Trophoblast cell (in vitro differentiated cells and primary cell): ENCODE measurements at regions not wholly inside any gene's neighbourhood (a gene's known extent, or its start where the extent isn't known, plus 50 kb on each side); places are given as distances from the start of the nearest gene placed in this dataset.

Experiments
- DNase-seq, 2 donors: peaks; one replicate each; pipeline ENCODE4 v3.0.0-alpha.2; 2016
- H2AFZ ChIP-seq: 2 replicates; pipeline ENCODE4 v1.6.1; 2013; ENCODE audit warnings: low read length, moderate library complexity, mild to moderate bottlenecking; ENCODE audit not compliant: insufficient read depth, poor library complexity
- H2AK5ac ChIP-seq: 2 replicates; pipeline ENCODE4 v1.6.1; 2013; ENCODE audit warnings: mild to moderate bottlenecking, low read length
- H2BK120ac ChIP-seq: 2 replicates; pipeline ENCODE4 v1.6.1; 2013; ENCODE audit warnings: low read length, mild to moderate bottlenecking, moderate library complexity; ENCODE audit not compliant: insufficient read depth, poor library complexity
- H2BK12ac ChIP-seq: 2 replicates; pipeline ENCODE4 v1.6.1; 2013; ENCODE audit warnings: mild to moderate bottlenecking, low read length, moderate library complexity
- H2BK5ac ChIP-seq: 2 replicates; pipeline ENCODE4 v1.6.1; 2013; ENCODE audit warnings: low read length, low read depth, moderate library complexity, mild to moderate bottlenecking; ENCODE audit not compliant: poor library complexity
- H3K14ac ChIP-seq: 2 replicates; pipeline ENCODE4 v1.6.1; 2013; ENCODE audit warnings: mild to moderate bottlenecking, low read length
- H3K18ac ChIP-seq: 2 replicates; pipeline ENCODE4 v1.6.1; 2013; ENCODE audit warnings: mild to moderate bottlenecking, low read length
- H3K23ac ChIP-seq: 2 replicates; pipeline ENCODE4 v1.6.1; 2013; ENCODE audit warnings: low read length
- H3K27ac ChIP-seq: 2 replicates; pipeline ENCODE4 v1.5.1; 2013; ENCODE audit warnings: low read depth, mild to moderate bottlenecking, inconsistent platforms, low read length, moderate library complexity
- H3K27me3 ChIP-seq: 2 replicates; pipeline ENCODE4 v1.6.1; 2013; ENCODE audit warnings: inconsistent platforms, mild to moderate bottlenecking, low read length, moderate library complexity; ENCODE audit not compliant: insufficient read depth
- H3K36me3 ChIP-seq, 2 experiments: 1 replicate in 1 of 2; 2 replicates in 1 of 2; pipeline ENCODE4 v1.6.1; 2013; ENCODE audit warnings: low read length in 2 of 2, mild to moderate bottlenecking in 2 of 2, moderate library complexity in 1 of 2; ENCODE audit not compliant: insufficient read depth in 2 of 2, control insufficient read depth in 1 of 2
- H3K4ac ChIP-seq: 2 replicates; pipeline ENCODE4 v1.6.1; 2013; ENCODE audit warnings: low read depth, mild to moderate bottlenecking, low read length, moderate library complexity
- H3K4me1 ChIP-seq, 2 experiments: 1 replicate in 1 of 2; 2 replicates in 1 of 2; pipeline ENCODE4 v1.6.1; 2013; ENCODE audit warnings: low read length in 2 of 2, mild to moderate bottlenecking in 2 of 2, moderate library complexity in 1 of 2; ENCODE audit not compliant: insufficient read depth in 2 of 2, control insufficient read depth in 1 of 2
- H3K4me2 ChIP-seq: 2 replicates; pipeline ENCODE4 v1.6.1; 2013; ENCODE audit warnings: inconsistent platforms, mild to moderate bottlenecking, low read length, moderate library complexity
- H3K4me3 ChIP-seq: 2 replicates; pipeline ENCODE4 v1.5.1; 2013; ENCODE audit warnings: mild to moderate bottlenecking, low read depth, low read length, inconsistent platforms
- H3K79me1 ChIP-seq: one replicate; pipeline ENCODE4 v1.6.1; 2013; ENCODE audit warnings: low read length
- H3K79me2 ChIP-seq: 2 replicates; pipeline ENCODE4 v1.6.1; 2013; ENCODE audit warnings: low read length, mild to moderate bottlenecking; ENCODE audit not compliant: control insufficient read depth, insufficient read depth, poor library complexity
- H3K9ac ChIP-seq: 2 replicates; pipeline ENCODE4 v1.6.1; 2013; ENCODE audit warnings: mild to moderate bottlenecking, low read length
- H3K9me3 ChIP-seq: 2 replicates; pipeline ENCODE4 v1.6.1; 2013; ENCODE audit warnings: low read depth, mild to moderate bottlenecking, control low read depth, inconsistent platforms, low read length; ENCODE audit not compliant: insufficient read depth
- H4K12ac ChIP-seq: 2 replicates; pipeline ENCODE4 v1.6.1; 2013; ENCODE audit warnings: low read depth, mild to moderate bottlenecking, low read length, moderate library complexity
- H4K8ac ChIP-seq: 2 replicates; pipeline ENCODE4 v1.6.1; 2013; ENCODE audit warnings: low read depth, mild to moderate bottlenecking, low read length, moderate library complexity
- H4K91ac ChIP-seq: one replicate; pipeline ENCODE4 v1.6.1; 2013; ENCODE audit warnings: low read depth, mild to moderate bottlenecking, low read length, moderate library complexity
- WGBS: extraction: QIAGEN DNeasy Blood & Tissue Kit; methylation state at CpG from one replicate; pipeline ENCODE4 v1.1.7; 2013; ENCODE audit warnings: missing lambda C conversion rate; ENCODE audit not compliant: insufficient read length, insufficient coverage; ENCODE audit errors: extremely low coverage; 5-methylcytosine and 5-hydroxymethylcytosine counted together

DNA sequence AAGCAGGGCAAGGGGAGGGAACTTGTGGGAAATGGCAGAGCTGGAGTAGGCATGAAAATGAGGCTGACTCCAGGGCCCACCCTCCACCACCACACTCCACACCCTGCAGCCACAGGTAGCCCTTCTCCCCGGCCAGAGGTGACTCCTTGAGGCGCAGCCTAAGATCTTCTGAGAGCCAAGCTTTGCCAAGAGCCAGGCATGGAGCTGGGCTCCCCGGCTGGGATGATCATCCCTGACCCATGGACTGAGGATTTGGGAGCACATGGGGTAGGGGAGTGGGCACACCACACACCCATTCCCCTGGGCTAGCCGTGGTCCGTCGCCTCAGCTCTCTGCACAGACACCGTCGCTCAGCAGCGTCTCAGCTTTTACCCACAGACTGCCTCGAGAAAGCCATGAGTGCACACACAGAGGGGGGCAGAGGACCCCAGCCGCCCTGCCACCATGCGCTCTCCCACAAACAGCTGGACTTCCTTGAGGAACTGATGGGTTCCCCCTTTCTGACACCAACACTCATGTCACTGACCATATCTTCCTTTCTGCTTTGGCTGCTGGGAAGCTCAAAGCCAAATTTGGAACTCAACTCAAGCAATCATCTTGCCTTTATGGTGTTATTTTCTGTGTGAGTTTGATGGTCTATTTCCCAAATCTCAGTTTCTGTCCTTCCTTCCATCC is 123.6 kb upstream of the RUNX3 start:
- Histone ChIP-seq H3K79me1 (no peaks in the 10 kb centered on the region), H3K23ac (no peak overlapping the region), H3K36me3 (no peaks in the 10 kb centered on the region), H3K27me3 (no peaks in the 10 kb centered on the region), H3K27ac (no peak overlapping the region), H3K4me2 (no peak overlapping the region), H3K4ac (no peak overlapping the region), H3K18ac (no peak overlapping the region), H2AK5ac (no peak overlapping the region), H3K14ac (no peak overlapping the region), H3K79me2 (no peaks in the 10 kb centered on the region), H4K8ac (no peak overlapping the region), H4K91ac (no peak overlapping the region), H2BK5ac (no peak overlapping the region), H2BK120ac (no peak overlapping the region), H4K12ac (no peak overlapping the region), H3K9me3 (no peaks in the 10 kb centered on the region), H3K9ac (no peak overlapping the region), H2BK12ac (no peak overlapping the region), H2AFZ (no peak overlapping the region), H3K4me1 (no peaks in the 10 kb centered on the region), H3K4me3 (peak overlapping the region; percentile 30)
- no CpG with 5 or more reads among the region's 12 CpGs for WGBS
- no peak for DNase-seq

DNA sequence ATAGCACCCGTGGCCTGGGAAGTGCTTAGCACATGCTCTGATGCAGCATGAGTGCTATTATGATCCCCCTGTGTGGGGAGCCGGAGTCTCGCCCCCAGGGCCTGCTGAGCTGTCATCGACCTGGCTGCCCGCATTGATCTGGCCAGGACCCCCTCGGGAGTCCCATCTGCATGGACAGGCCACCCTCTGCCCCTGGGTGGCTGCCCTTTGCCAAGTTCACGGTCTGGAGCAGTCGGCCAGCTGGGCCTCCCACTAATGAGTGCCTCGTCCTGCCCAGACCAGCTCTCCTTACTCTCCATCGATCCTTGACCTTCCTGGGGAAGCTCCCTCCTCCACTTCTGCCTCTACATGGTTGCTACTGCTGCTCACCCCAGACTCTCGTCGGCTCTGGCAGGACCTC is 121.8 kb upstream of the RUNX3 start:
- H3K79me2 ChIP-seq = no peaks in the 10 kb centered on the region
- H3K79me1 ChIP-seq = no peaks in the 10 kb centered on the region
- no peaks in the 10 kb centered on the region for H3K4me1 ChIP-seq
- no peak overlapping the region for H4K8ac ChIP-seq
- H4K91ac ChIP-seq = no peak overlapping the region
- H3K14ac ChIP-seq = no peak overlapping the region
- no peak overlapping the region for H2BK12ac ChIP-seq
- H2BK5ac ChIP-seq = no peak overlapping the region
- H2AFZ ChIP-seq = no peak overlapping the region
- H3K4me3 ChIP-seq = no peak overlapping the region
- H2AK5ac ChIP-seq = no peak overlapping the region
- no peak overlapping the region for H3K9ac ChIP-seq
- H3K4me2 ChIP-seq = no peak overlapping the region
- no peak overlapping the region for H4K12ac ChIP-seq
- H3K27me3 ChIP-seq = no peaks in the 10 kb centered on the region
- WGBS = no CpG with 5 or more reads among the region's 12 CpGs
- H3K27ac ChIP-seq = no peak overlapping the region
- H3K36me3 ChIP-seq = no peaks in the 10 kb centered on the region
- no peak overlapping the region for H2BK120ac ChIP-seq
- no peak overlapping the region for H3K18ac ChIP-seq
- H3K9me3 ChIP-seq = no peaks in the 10 kb centered on the region
- H3K4ac ChIP-seq = no peak overlapping the region
- no peak overlapping the region for H3K23ac ChIP-seq
- DNase-seq = no peak

DNA sequence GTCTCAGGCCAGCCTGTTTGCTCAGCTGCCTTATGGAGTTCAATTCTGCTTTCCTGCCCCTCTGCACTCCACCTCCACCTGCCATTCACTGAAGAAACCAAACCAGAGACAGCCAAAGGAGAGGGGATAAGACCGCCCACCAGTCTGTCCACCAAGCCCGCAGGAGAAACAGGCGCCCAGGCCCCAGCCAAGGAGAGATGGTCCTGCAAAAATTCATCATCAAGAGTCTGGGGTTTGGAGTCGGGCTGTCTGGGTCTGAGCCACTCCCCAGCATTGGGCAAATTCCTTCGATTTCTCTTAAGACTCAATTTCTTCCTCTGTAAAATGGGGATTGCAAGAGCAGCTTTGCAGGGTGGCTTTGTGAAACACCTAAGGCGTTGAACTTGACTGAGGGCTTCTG is 121.4 kb upstream of the RUNX3 start:
- no peak overlapping the region for H2BK12ac ChIP-seq
- H4K8ac ChIP-seq = no peak overlapping the region
- H3K9me3 ChIP-seq = no peaks in the 10 kb centered on the region
- no peaks in the 10 kb centered on the region for H3K4me1 ChIP-seq
- no peak for DNase-seq
- H2BK5ac ChIP-seq = no peak overlapping the region
- H3K27me3 ChIP-seq = no peaks in the 10 kb centered on the region
- H3K36me3 ChIP-seq = no peaks in the 10 kb centered on the region
- no peak overlapping the region for H3K27ac ChIP-seq
- H3K14ac ChIP-seq = no peak overlapping the region
- no peak overlapping the region for H4K91ac ChIP-seq
- no peak overlapping the region for H3K18ac ChIP-seq
- H2BK120ac ChIP-seq = no peak overlapping the region
- no peaks in the 10 kb centered on the region for H3K79me1 ChIP-seq
- H4K12ac ChIP-seq = no peak overlapping the region
- H3K4me2 ChIP-seq = no peak overlapping the region
- H3K9ac ChIP-seq = no peak overlapping the region
- WGBS = no CpG with 5 or more reads among the region's 6 CpGs
- H3K79me2 ChIP-seq = no peaks in the 10 kb centered on the region
- H3K4me3 ChIP-seq = no peak overlapping the region
- no peak overlapping the region for H3K4ac ChIP-seq
- no peak overlapping the region for H2AFZ ChIP-seq
- no peak overlapping the region for H3K23ac ChIP-seq
- H2AK5ac ChIP-seq = no peak overlapping the region

DNA sequence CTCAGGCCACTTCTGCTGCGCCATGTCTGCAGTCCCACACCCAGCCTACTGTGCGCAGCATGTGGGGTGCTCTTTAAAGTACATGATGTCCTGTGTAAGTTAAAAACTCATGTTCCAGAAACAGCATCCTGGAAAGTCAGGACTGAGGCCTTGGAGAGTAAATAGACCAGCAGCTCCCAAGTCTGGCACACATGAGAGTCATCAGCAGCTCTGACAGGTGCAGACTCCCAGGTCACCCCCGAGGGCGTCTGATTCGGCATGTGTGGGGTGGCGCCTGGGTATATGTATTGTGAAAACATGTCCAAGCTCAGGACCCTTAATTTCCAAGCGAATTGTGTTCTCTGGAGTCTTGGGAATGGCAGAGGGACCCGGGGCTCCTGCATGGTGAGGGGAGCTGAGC is 120.1 kb upstream of the RUNX3 start:
- H3K4me1 ChIP-seq = no peaks in the 10 kb centered on the region
- no peak overlapping the region for H3K9ac ChIP-seq

More for the DNA sequence above, 120.1 kb upstream of the RUNX3 start:
- H3K4me3 ChIP-seq = no peak overlapping the region
- H3K27ac ChIP-seq = no peak overlapping the region
- H2BK5ac ChIP-seq = no peak overlapping the region
- H3K14ac ChIP-seq = no peak overlapping the region
- H3K18ac ChIP-seq = no peak overlapping the region
- DNase-seq = no peak
- H4K91ac ChIP-seq = no peak overlapping the region
- H2AFZ ChIP-seq = no peak overlapping the region
- no peaks in the 10 kb centered on the region for H3K36me3 ChIP-seq
- WGBS = no CpG with 5 or more reads among the region's 8 CpGs
- no peak overlapping the region for H2AK5ac ChIP-seq
- H4K12ac ChIP-seq = no peak overlapping the region
- no peak overlapping the region for H4K8ac ChIP-seq
- H2BK12ac ChIP-seq = no peak overlapping the region
- H3K4me2 ChIP-seq = no peak overlapping the region
- no peaks in the 10 kb centered on the region for H3K27me3 ChIP-seq
- H3K79me2 ChIP-seq = no peaks in the 10 kb centered on the region
- no peaks in the 10 kb centered on the region for H3K9me3 ChIP-seq
- no peak overlapping the region for H2BK120ac ChIP-seq
- no peak overlapping the region for H3K4ac ChIP-seq
- no peaks in the 10 kb centered on the region for H3K79me1 ChIP-seq
- H3K23ac ChIP-seq = no peak overlapping the region
